Fibroblast of gingiva (primary cell): ENCODE measurements at regions not wholly inside any gene's neighbourhood (a gene's known extent, or its start where the extent isn't known, plus 50 kb on each side); places are given as distances from the start of the nearest gene placed in this dataset.
"Not testable (repeated sequence)": the region's sequence is repeated elsewhere in the genome, so short reads cannot be mapped to it uniquely, and the experiment has no call there.

Source experiments
- DNase-seq: peaks from one replicate; pipeline ENCODE4 v3.0.0-alpha.2; 2011; ENCODE audit warnings: low read depth

DNA sequence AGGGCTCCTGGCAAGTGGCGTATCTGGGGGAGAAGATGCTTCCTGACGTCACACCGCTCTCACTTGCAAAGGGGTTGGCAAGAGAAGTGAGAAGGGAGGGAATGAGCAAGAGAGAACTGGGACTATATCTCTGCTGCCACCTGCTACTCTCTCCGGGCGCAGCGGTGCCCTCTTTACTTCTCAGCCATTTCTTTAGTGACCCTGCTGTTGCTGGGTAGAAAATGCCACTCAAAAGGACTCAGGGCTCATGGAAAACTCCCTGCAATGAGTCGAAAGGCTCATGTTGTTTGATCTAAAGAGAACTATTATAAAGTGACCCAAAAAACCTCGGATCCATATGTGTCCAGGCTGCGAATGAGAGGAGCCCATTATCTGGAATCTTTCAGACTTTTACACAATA is 401.8 kb downstream of the SAMD5 start:
- no peak for DNase-seq

DNA sequence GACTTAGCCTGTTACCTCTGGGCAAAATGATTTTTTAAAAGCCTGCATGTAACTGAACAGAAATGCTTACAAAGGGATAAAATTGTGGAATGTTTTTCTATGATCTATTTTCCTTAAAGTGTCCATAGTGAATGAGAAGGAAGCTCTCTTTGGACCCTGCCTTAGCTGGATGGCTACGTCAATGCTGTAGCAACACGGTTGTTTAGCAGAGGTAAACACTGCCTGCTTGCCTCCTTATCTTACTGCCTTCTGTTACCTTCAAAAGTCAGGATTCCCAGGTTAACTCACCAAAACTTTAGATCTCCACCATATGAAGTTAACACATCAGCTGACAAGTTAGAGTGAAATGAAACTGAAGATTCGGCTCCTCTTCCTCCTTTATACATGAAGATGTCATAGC is 402.6 kb downstream of the SAMD5 start:
- DNase-seq, result no peak

DNA sequence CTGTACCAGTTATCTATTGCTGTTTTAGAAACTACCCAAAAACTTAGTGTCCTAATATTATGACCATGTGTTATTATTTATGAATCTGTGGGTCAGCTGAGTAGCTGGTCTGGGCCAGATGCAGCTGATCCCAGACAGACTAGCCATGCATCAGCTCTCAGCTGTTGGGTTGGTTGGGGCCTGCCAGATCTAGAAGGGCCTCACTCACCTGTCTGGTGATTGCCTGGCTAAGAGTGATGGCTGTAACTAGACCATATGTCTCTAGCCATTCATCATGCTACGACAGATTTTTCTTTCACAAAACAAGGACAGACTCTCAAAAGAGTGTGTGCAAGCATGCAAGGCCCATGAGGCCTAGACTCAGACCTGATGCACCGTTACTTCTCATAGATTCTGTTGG is 403.2 kb downstream of the SAMD5 start:
- no peak for DNase-seq

- DNase-seq, result no peak
Measured at GRCh38 chr6:147922799-147923198, 414.3 kb downstream of the SAMD5 start.

DNA sequence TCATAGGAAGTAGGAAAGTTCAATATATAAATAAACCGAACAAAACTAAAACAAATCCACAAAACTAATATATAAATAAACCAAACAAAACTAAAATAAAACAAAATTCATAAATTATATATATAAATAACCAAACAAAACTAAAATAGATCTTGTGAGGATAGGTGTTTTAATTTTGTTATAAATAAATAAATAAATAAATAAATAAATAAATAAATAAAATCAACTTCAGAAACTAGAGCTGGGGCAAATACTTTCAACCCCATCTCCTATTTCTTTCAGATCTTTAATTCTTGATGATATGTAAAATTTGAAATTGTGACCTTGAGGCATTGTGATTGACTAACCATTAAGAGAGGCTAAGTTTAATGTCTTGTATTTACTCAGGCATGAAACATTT is 416.1 kb downstream of the SAMD5 start:
- no peak for DNase-seq

DNA sequence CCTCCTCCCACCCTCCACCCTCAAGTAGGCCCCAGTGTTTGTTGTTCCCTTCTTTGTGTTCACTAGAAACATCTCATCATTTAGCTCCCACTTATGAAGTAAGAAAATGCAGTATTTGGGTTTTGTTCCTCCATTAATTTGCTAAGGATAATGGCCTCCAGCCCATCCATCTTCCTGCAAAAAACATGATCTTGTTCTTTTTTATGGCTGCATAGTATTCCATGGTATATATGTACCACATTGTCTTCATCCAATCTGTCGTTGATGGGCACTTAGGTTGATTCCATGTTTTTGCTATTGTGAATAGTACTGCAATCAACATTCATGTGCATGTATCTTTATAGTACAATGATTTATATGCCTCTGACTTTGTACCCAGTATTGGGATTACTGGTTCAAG is 416.8 kb upstream of the SASH1 start:
- DNase-seq, result no peak

GRCh38 chr6:147930745-147931144 is 411.9 kb upstream of the SASH1 start:
- DNase-seq, result no peak

DNA sequence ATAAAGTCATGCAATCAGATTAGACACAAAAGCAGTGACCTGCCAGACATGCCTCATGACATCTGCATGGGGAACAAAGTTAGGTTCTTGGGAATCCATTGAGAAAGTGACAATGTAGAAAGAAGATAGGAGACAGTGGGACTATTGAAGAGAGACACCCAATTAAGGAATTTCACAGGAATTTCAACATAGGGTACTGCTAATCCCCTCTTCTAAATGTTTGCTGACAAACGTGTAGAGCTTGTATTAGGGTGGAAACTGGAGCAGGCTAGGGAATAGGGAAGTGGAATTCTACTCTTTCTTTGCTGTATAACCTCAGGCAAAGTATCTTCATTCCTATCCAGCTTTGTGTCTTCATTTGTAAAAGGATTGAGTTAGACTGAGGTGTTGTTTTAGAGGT is 409.4 kb upstream of the SASH1 start:
- DNase-seq, result no peak

DNA sequence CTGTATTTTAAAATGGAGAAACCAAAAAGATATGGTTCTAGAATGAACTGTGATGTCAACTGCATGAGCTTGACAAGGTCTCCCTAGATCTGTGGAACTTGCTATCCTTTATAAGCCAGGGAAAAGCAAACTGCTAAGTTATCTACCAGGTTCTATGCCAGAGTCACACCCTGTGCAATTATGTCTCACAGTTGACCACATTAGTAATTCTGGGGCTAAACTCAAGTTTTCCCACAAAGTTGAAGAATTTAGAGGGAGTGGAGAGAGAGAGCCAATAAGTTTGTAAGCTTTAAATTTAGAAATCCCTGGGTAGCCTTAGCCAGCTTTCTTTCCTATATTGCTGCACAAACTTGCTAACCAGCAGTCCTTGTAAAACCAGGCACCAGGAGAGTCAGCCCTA is 407.0 kb upstream of the SASH1 start:
- no peak for DNase-seq

GRCh38 chr6:147936703-147937470 is 405.8 kb upstream of the SASH1 start:
- DNase-seq, result peak; percentile 12

- DNase-seq, result peak; percentile 54
Measured at GRCh38 chr6:147941143-147941542, 401.5 kb upstream of the SASH1 start.

DNA sequence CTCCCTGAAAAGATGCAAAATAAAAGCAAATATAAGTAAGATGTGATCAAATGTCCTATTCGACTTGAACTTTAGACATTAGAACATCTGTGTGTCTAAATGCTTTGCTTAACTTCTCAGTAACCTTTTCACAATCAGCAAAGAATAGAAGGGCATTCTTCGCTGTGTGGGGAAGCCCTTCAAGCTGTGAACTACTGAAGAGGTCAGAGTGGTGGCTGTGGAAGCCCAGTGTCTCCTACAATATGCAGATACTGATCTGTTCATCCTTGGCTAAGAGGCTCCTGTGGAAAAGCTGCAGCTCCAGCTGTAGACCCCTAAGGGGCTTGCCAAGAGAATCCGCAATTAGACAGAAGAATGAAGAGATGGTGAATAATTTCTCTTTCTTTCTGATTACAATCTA is 400.3 kb upstream of the SASH1 start:
- DNase-seq, result no peak

DNA sequence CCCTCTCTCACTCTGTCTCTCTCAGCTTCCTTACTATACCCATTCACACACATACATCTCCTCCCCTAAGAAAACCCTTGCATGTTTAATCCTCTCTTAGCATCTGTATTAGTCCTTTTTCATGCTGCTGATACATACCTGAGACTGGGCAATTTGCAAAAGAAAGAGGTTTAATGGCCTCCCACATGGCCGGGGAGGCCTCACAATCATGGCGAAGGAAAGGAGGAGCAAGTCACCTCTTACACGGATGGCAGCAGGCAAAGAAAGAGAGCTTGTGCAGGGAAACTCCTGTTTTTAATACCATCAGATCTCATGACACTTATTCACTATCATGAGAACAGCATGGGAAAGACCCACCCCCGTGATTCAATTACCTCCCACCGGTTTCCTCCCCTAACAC is 398.5 kb upstream of the SASH1 start:
- no peak for DNase-seq

DNA sequence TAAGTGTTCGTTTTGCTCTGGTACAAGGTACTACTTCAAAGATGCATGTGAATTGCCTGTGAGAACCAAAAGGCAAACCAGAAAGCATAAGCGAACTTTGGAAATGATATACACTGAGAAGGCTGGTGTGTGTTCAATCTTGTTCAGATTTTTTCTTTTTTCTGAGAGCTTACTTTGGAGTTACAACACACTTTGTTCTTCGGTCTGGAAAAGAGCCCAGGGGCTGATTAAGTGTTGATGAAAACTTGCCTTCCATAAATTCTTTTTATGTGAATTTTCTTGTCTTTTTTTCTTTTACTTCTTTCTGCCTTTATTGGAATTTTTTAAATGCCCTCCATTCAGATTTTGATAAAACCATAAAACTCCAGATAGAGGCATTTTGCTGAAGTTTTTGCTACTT is 395.1 kb upstream of the SASH1 start:
- peak; percentile 75 for DNase-seq

- DNase-seq, result peak; percentile 20
Measured at GRCh38 chr6:147949981-147950622, 392.5 kb upstream of the SASH1 start.

DNA sequence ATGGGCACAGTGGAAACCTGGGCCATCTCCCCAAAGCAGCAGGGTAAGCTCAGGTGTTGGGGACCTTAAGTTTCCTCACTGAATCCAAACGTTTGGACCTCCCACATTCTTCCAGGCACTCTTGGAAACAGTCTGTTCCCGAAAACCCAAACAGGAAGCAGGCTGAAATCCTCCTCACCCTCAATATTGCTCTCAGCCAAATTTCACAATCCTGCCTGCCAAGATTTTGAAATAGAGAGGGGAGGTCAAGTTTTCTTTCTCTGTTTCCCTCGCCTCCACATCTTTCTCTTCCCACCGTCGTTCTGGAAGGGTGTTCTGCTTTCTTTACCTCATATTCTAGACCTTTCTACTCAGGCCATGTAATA is 392.0 kb upstream of the SASH1 start:
- DNase-seq, result peak; percentile 72

GRCh38 chr6:147951726-147952125 is 390.9 kb upstream of the SASH1 start:
- no peak for DNase-seq

DNA sequence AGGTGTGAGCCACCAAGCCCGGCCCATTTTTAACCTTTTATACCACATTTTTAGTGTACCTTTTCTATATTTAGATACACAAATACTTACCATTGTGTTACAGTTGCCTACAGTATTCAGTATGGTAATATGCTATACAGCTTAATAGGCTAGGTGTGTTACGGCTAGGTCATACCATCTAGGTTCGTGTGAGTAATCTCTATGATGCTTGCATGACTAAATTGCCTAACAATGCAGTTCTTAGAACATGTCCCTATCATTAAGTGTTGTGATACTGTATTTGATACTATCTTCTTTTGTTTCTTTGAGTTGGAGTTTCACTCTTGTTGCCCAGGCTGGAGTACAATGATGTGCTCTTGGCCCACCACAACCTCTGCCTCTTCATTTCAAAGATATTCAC is 387.7 kb upstream of the SASH1 start:
- DNase-seq, result no peak

DNA sequence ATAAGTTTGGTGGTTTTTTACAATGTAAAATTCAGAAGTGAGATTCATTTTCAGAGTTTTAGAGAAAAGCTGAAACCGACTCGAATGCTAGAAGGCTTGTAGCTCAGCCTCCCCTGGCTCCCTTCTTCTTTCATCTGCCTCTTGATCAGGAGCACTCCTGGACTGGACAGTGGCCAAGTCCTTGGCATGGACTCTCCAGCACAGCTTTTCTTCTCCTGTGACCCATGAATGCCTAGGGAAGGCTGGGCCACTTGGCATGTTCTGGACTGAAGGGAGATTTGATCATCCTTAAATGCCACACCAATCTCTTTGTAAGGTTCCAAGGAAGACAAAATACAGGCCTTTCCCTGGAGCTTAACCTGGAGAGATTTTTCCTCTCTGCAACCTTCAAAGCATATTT is 384.0 kb upstream of the SASH1 start:
- no peak for DNase-seq

DNA sequence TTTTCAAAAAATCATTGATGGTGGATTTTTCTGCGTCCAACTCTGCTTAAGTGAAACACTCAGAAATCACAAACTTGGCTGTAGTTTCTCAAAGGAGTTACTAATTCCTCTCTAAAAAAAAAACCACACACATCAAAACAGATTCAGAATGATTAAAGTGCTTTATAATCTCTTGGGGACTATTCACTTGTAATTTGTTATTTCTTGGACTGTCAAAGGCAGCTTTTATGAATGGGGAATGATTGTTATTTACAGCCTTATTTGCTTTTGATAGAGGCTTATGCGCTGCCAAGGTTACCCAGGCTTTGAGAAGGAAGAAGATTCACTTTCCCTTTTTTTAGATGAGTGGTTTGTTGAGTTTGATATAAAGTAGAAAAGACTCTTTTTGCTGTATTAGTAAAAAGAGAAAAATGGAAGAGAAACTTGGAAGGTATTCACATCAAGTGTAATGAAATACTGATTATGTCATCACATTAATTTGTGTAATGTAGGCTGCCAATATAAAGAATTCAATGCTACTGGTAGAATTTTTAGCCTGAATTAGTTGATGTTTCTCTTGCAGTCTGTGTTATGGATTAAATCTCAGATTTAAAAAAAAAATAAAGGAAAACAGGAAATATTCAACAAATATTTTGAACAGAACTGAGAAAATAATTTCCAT is 381.0 kb upstream of the SASH1 start:
- DNase-seq, result no peak

GRCh38 chr6:147965448-147965847 is 377.2 kb upstream of the SASH1 start:
- not testable (repeated sequence) for DNase-seq

DNA sequence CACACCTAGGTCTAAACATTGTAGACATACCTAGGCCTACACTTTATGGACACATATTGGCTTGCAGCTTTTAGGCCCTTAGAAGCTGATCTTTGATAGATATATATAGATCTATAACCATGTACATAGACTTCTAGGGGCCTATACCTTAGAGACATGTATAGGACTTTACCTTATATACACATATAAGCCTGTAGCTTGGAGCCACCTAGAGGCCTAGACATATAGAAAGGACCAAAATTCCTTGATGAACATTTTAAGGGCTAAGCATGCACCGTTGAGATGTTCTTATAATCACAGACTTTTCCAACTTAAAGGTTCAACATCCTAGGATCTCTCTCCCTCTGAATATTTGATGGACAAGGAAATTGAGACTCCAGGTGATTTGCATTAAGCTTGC is 371.7 kb upstream of the SASH1 start:
- DNase-seq, result no peak

GRCh38 chr6:147972448-147972847 is 370.2 kb upstream of the SASH1 start:
- no peak for DNase-seq

- no peak for DNase-seq
Measured at GRCh38 chr6:147973806-147974205, 368.8 kb upstream of the SASH1 start.
